ENCODE measurements at regions not wholly inside any gene's neighbourhood (a gene's known extent, or its start where the extent isn't known, plus 50 kb on each side); places are given as distances from the start of the nearest gene placed in this dataset.

DNA sequence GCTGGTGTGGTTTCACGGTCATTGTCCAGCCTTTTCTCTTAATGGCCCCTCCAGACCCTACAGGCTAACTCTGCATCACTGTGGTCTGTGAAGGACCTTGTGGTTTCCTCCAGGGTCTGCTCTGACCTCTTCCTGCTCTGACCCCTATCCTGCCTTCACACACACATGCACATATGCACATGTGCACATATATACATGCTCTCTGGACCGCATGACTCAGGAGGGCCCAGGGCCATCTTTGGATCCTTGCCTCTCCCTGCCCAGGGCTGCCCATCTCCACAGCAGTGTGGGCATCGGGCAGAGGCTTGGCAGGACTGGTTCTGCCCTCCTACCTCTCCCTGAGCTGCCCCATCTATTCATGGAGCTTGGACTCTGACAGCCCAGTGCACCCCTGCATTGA is 510.9 kb downstream of the PTPRU start:
- DNase-seq, result no peak

DNA sequence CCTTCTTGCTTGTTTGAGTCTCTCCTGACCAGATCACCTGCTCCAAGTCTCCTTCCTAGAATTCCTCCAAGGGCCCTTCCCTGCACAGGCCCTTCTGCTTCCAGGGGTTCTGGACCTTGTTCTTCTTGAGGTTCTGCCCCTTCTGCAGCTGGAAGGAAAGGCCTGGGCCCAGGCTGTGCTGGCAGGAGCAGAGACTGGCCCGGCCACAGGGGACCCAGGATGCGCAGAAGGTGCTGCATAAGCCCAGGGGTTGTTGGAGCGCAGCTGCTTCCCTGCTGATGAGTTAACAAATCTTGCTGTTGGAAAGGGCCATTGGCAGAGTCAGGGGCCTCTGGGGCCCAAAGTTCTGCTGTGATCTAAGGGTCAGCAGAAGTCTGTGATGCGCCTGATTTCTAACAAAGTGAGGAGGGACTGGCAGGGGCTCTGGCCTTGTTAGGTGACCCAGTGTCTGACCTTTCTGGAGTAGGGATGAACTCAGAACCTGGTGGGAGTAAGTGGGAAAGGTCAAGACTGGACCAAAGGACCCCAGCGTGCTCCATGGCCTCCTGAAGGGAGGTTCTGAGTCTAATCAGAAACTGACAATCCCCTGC is 509.8 kb downstream of the PTPRU start:
- DNase-seq, result no peak

DNA sequence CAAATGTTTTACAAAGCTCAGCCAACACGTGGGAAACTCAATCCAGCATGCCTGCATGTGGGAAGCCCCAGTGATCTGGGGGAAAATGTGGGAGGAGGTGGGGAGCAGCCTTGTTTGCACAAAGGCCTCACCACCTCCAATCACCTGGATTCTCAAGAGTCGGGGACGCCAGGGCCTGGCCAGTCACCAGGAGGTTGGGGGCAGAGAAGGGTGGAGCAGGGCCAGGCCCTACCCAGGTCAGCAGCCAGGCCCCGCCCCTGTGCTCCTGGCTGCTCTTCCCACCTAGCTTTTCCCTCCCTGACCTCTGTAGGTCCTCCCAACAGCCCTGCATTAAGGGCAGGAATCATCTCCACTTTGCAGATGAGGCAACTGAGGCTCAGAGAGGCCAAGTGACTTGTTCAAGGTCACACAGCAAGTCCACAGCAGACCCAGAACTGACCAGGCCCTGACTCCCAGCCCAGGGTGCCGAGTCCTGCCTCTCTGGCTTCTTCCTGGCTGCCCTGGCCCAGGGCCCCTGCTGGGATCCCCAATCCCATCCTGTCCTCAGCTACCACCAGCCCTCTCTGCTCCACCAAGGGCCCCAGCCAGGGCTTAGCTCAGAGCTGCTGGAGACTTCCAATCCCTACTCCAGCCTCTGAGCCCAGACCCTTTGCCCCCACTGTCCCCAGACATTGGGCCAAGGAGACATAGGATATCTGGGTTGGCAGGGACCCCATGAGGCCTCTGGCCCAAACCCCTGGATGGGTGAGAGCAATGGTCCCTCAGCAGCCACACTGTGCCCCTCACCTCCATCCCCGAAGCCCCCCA is 508.6 kb downstream of the PTPRU start:
- DNase-seq, result no peak

DNA sequence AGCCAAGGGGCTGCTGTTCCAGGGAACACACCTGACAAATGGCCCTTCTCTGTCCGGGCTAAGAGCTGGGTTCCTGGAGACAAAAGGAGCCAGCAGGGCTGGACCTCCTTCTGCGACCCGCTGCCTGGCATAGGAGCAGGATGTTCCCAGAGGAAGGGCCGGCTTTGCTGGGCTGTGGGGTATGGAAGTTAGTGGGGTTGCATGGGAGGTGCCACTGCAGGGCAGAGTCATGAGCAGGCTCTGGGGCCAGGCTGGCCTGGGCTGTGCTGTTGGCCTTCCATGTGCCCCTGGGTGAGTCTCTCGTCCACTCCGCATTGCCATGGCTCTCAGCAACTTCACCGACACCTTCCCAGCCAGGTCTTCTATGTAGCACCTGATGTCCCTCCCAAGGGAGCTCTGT is 507.6 kb downstream of the PTPRU start:
- no peak for DNase-seq

DNA sequence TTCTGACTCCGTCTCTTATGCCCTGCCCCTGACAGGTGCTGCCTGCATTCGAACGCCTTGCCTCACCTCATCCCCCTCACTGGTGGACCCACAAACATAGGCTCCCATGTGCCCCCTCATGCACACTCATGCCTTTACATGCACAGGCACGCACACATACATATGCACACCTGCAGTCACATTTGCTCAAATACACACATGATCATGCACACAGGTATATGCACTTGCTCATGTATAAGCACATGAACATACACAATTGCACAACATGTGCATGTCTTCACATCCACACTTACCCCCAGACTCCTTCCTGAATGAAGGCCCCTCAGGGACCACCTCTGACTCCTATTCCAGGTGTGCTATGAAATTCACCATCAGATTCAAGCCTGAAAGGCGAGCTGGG is 506.9 kb downstream of the PTPRU start:
- DNase-seq, result no peak

DNA sequence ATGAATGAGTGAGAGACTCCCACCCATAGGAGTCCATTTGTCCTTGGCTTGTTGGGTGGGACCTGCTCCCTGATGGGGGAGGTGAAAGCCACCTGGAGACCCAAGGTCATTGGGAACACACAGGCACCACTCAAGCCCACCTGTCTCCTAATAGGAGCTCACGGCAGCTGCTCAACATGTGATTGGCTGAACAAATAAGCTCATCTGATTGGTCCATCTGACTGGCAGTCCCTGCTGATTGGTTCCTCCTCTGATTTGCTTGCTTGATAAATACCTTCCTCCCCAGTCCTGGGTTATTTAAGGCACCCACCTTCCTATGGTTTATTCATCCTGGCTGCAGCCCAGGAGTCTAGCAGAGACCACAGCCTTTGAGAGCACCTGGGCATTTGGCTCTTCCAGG is 502.9 kb downstream of the PTPRU start:
- no peak for DNase-seq

- DNase-seq, result peak; percentile 41 to 73
These were observed 500.4 kb downstream of the PTPRU start for GRCh38 chr1:29736582-29737188.

- peak; percentile 8 to 28 for DNase-seq
These were observed 496.1 kb downstream of the PTPRU start for GRCh38 chr1:29732453-29732852.

GRCh38 chr1:29730623-29731022 is 494.3 kb downstream of the PTPRU start:
- DNase-seq, result no peak

- no peak for DNase-seq
These were observed 493.0 kb downstream of the PTPRU start for GRCh38 chr1:29729281-29729680.

- DNase-seq, result no peak
These were observed 492.4 kb downstream of the PTPRU start for GRCh38 chr1:29728703-29729102.

DNA sequence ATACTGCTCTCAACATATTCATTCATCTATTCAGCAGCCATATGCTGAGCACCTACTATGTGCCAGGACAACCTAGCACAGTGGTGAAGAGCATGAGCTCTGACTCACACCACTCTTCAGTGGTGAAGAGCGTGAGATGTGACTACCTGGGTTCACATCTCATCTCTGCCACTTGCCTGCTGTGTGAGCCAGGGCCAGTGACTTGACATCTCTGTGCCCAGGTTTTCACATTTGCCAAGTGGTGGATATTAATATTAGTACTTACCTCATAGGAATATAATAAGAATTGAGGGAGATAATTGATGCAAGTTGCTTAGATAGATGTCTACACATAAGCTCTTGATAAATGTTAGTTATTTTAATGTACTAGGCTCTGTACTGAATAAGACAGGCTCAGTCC is 488.9 kb downstream of the PTPRU start:
- no peak for DNase-seq

- DNase-seq, result no peak
These were observed 486.3 kb downstream of the PTPRU start for GRCh38 chr1:29722598-29722997.

DNA sequence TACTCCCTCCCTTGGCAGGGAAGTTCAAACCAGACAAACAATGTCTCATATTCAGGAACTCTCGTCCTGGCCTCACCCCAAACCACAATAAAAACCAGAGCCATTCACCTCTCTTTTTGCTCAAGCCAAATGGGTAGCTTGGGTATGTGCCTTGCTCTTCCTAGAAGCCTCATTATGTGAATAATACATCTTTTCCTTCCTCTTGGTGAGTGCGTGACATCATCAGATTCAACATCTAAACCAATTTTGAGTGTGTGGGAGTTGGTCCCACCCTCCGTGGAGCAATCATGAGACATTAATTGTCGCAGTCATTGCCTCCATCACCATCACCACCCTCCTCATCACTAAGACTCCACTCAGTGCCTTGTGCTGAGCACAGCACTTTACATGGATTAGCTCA is 482.9 kb downstream of the PTPRU start:
- peak; percentile 22 to 32 for DNase-seq

DNA sequence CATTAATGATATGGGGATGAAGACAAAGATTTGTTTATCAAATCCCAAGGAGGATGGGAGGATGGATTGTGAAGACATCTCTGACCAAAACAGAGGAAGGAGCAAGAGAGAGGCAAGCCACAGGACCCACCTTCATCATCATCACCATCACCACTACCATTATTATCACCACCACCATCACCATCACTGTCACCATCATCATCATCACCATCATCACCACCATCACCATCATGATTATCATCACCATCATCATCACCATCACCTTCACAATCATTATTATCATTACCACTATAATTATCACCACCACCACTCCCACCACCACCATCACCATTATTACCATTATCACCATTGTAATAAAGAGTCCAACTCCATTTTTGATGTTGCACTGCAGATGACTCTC is 482.5 kb downstream of the PTPRU start:
- no peak for DNase-seq

DNA sequence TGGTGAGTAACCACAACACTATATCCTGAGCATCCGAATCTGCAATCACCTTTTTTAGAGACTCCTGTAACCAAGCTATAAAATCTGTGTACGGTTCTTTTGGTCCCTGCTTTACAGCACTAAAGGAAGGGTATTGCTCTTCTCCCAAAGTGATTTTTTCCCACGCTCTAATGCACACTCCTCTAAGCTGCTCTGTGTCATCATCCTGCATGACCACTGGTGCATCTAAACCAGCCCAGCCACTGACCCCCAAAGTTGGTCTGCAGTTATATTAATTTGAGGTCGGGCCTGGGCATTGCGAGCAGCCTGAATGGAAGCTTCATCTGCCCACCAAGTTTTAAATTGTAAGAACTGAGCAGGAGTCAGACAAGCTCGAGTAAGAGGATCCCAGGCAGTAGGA is 480.0 kb downstream of the PTPRU start:
- DNase-seq, result no peak

- DNase-seq, result no peak
These were observed 477.5 kb downstream of the PTPRU start for GRCh38 chr1:29713857-29714256.

GRCh38 chr1:29712801-29713200 is 476.5 kb downstream of the PTPRU start:
- no peak for DNase-seq

GRCh38 chr1:29712284-29712651 is 475.9 kb downstream of the PTPRU start:
- DNase-seq, result peak; percentile 34 to 60

DNA sequence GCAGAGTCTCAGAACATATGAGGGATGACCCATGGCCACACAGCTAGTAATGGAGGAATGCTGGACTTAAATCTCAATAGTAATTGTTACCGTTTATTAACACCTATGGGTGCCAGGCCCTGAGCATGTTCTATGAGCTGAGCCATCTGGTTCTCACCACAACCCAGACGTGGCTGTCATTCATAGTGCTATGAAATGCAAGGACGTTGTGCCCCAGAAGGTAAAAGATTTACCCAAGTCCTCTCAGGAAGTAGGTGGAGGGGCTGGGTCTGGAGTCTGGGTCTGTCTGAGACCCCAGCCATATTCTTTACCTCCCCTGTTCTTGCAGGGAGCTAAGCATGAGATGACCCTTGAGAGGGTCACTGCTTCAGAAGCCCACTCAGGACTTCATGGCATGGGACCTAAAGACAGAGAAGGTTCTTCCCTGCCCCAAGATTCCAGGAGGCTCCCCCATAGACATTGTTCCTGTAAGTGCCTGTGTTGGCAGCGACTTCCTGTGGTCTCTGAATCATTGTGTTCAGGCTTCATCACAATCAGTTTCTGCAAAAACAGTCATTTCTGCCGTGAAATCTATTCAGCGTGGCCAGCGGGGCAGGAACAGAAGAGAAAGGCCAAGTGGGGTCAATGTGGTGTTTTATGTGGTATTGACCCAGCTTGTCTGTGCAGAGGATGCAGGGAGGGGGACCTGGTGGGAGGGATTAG is 475.4 kb downstream of the PTPRU start:
- peak; percentile 14 to 51 for DNase-seq

- DNase-seq, result no peak
These were observed 473.5 kb downstream of the PTPRU start for GRCh38 chr1:29709704-29710280.

GRCh38 chr1:29708796-29709703 is 472.7 kb downstream of the PTPRU start:
- no peak for DNase-seq

All from inflammatory macrophage treated with lipopolysaccharide for 1 hour (primary cell).